OCI-LY1 (cell line): ENCODE measurements at regions not wholly inside any gene's neighbourhood (a gene's known extent, or its start where the extent isn't known, plus 50 kb on each side); places are given as distances from the start of the nearest gene placed in this dataset.

Experiments
- H2AFZ ChIP-seq: fragments of 200-600 bp; sonication (generic), shearing (Covaris generic); 2 replicates; pipeline ENCODE4 v1.6.0; 2014; ENCODE audit warnings: antibody characterized with exemption, mild to moderate bottlenecking, low read length
- H3F3A ChIP-seq: fragments of 200-600 bp; sonication (generic), shearing (Covaris generic); 2 replicates; pipeline ENCODE4 v1.6.0; 2014; ENCODE audit warnings: mild to moderate bottlenecking, antibody characterized with exemption, low read length, moderate library complexity; ENCODE audit not compliant: insufficient read depth
- H3K27ac ChIP-seq: fragments of 200-600 bp; sonication (generic); 2 replicates; pipeline ENCODE4 v1.5.1; 2014; ENCODE audit warnings: low read length, mixed run types, mild to moderate bottlenecking, low read depth; ENCODE audit not compliant: poor library complexity, severe bottlenecking
- H3K27me3 ChIP-seq: fragments of 200-600 bp; sonication (generic); 2 replicates; pipeline ENCODE4 v1.6.0; 2014; ENCODE audit warnings: antibody characterized with exemption, mild to moderate bottlenecking, low read length, moderate library complexity; ENCODE audit not compliant: insufficient read depth
- H3K36me3 ChIP-seq: fragments of 200-600 bp; sonication (generic); 2 replicates; pipeline ENCODE4 v1.6.1; 2014; ENCODE audit warnings: mild to moderate bottlenecking, antibody characterized with exemption, low read length, moderate library complexity, mixed read lengths; ENCODE audit not compliant: insufficient read depth
- H3K4me1 ChIP-seq: fragments of 200-600 bp; sonication (generic); 2 replicates; pipeline ENCODE4 v1.5.1; 2014; ENCODE audit warnings: mild to moderate bottlenecking, low read length, moderate library complexity; ENCODE audit not compliant: insufficient read depth, severe bottlenecking
- H3K4me2 ChIP-seq: fragments of 200-600 bp; sonication (generic), shearing (Covaris generic); 2 replicates; pipeline ENCODE4 v1.6.1; 2014; ENCODE audit warnings: low read length
- H3K4me3 ChIP-seq: fragments of 200-600 bp; sonication (generic); 2 replicates; pipeline ENCODE4 v1.5.1; 2014; ENCODE audit warnings: low read length, low read depth, mild to moderate bottlenecking, mixed read lengths; ENCODE audit not compliant: poor library complexity, severe bottlenecking
- H3K79me2 ChIP-seq: fragments of 200-600 bp; shearing (Covaris generic); 2 replicates; pipeline ENCODE4 v1.6.1; 2016; ENCODE audit warnings: mixed run types, low read length, mixed read lengths; ENCODE audit not compliant: insufficient read depth
- H3K9ac ChIP-seq: fragments of 200-600 bp; sonication (generic), shearing (Covaris generic); 2 replicates; pipeline ENCODE4 v1.6.1; 2014; ENCODE audit warnings: mild to moderate bottlenecking, low read length, mixed read lengths
- H3K9me2 ChIP-seq: fragments of 200-600 bp; sonication (generic), shearing (Covaris generic); 2 replicates; pipeline ENCODE4 v1.6.1; 2014; ENCODE audit warnings: low read depth, mild to moderate bottlenecking, low read length, mixed read lengths
- H3K9me3 ChIP-seq: fragments of 200-600 bp; shearing (Covaris generic); 2 replicates; pipeline ENCODE4 v1.6.1; 2014; ENCODE audit warnings: low read length, mixed read lengths
- H4K20me1 ChIP-seq: fragments of 200-600 bp; sonication (generic), shearing (Covaris generic); 2 replicates; pipeline ENCODE4 v1.6.0; 2016; ENCODE audit warnings: mild to moderate bottlenecking, low read length; ENCODE audit not compliant: insufficient read depth
- EZH2 ChIP-seq: fragments of 200-600 bp; sonication (generic), shearing (Covaris generic); IDR thresholded peaks from 2 replicates; pipeline ENCODE4 v1.8.0; 2017; ENCODE audit warnings: borderline replicate concordance, mixed run types, mild to moderate bottlenecking, antibody characterized with exemption, low read length, moderate library complexity, mixed read lengths
- TF ChIP-seq, protein P1 (sequence below): fragments of 200-600 bp; sonication (generic), shearing (Covaris generic); IDR thresholded peaks from 2 replicates; pipeline ENCODE4 v1.5.1; 2017; ENCODE audit warnings: mild to moderate bottlenecking, antibody characterized with exemption, low read length, moderate library complexity, mixed read lengths

DNA sequence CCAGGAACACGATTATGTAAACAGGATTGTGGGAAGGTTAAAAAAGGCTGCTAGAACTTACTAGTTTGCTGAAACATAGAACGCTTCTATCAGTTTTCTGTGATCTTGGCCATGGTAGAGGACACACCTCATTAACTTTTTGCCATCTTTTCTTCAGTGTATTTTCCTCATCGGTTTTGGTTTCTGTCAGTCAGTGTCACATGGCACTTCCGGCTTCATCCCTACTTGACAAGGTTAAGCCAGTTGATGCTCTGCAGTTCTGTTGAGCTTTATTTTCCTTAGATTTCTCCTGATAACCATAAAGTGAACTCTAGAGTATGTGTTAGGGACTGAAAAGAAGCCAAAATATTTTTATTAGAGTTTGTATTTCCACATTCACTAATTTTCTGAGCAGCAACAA, 147.5 kb downstream of the NDFIP2 start:
- no peaks in the 10 kb centered on the region for H3K36me3 ChIP-seq
- H3F3A ChIP-seq, result no peaks in the 10 kb centered on the region
- no peaks in the 10 kb centered on the region for H3K9me3 ChIP-seq
- H3K27ac ChIP-seq, result no peak overlapping the region
- no peaks in the 10 kb centered on the region for H3K4me1 ChIP-seq
- no peak overlapping the region for H3K9ac ChIP-seq
- TF ChIP-seq EZH2, result no peak
- TF ChIP-seq, protein P1, sequence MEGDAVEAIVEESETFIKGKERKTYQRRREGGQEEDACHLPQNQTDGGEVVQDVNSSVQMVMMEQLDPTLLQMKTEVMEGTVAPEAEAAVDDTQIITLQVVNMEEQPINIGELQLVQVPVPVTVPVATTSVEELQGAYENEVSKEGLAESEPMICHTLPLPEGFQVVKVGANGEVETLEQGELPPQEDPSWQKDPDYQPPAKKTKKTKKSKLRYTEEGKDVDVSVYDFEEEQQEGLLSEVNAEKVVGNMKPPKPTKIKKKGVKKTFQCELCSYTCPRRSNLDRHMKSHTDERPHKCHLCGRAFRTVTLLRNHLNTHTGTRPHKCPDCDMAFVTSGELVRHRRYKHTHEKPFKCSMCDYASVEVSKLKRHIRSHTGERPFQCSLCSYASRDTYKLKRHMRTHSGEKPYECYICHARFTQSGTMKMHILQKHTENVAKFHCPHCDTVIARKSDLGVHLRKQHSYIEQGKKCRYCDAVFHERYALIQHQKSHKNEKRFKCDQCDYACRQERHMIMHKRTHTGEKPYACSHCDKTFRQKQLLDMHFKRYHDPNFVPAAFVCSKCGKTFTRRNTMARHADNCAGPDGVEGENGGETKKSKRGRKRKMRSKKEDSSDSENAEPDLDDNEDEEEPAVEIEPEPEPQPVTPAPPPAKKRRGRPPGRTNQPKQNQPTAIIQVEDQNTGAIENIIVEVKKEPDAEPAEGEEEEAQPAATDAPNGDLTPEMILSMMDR, result no peak
- H4K20me1 ChIP-seq, result no peaks in the 10 kb centered on the region
- H3K4me3 ChIP-seq, result no peak overlapping the region
- H3K9me2 ChIP-seq, result no peaks in the 10 kb centered on the region
- no peak overlapping the region for H3K4me2 ChIP-seq
- no peaks in the 10 kb centered on the region for H3K27me3 ChIP-seq
- no peaks in the 10 kb centered on the region for H3K79me2 ChIP-seq
- no peak overlapping the region for H2AFZ ChIP-seq

DNA sequence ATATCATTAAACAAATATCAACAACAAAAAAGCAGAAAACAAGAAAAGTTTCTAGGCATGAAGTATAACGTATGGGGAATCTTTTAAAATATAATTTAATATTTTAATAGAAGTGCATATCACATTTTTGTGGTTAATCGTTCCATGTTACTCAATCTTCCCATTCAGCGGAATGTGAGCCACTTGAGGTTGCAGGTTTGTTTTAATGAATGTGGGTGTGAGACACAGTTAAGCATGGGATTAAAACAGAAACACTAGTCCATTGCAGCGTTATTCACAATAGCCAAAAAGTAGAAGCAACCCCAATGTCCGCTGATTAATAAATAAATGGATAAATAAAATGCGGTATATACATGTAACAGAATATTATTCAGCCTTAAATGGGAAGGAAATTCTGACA, 146.0 kb downstream of the NDFIP2 start:
- H3K79me2 ChIP-seq, result no peaks in the 10 kb centered on the region
- H3K36me3 ChIP-seq, result no peaks in the 10 kb centered on the region
- no peak for TF ChIP-seq EZH2
- TF ChIP-seq, protein P1, result no peak
- H3K4me3 ChIP-seq, result no peak overlapping the region
- no peaks in the 10 kb centered on the region for H3K9me3 ChIP-seq
- H3F3A ChIP-seq, result no peaks in the 10 kb centered on the region
- no peak overlapping the region for H2AFZ ChIP-seq
- H3K9ac ChIP-seq, result no peak overlapping the region
- no peaks in the 10 kb centered on the region for H4K20me1 ChIP-seq
- no peaks in the 10 kb centered on the region for H3K9me2 ChIP-seq
- no peaks in the 10 kb centered on the region for H3K4me1 ChIP-seq
- H3K27ac ChIP-seq, result no peak overlapping the region
- no peaks in the 10 kb centered on the region for H3K27me3 ChIP-seq
- no peak overlapping the region for H3K4me2 ChIP-seq

DNA sequence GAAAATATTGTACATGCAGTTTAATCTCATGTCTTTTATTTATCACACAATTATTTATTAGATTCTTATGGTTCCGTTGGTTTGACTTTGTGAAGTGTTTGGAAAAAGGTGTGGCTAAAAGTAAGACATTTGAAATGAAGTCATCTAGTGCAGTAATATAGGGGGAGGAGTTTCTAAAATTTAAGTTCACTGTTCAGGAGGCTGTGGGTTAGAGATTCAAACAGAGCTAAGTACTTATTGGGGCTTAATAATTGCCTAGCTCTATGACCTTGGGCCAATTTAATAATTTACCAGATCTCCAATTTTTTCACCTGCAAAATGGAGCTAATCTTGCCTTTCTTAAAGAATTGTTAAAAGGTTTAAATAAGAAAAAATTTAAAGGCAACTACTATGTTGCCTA, 144.6 kb downstream of the NDFIP2 start:
- Histone ChIP-seq H3K27me3 (no peaks in the 10 kb centered on the region), H3K4me2 (no peak overlapping the region), H2AFZ (no peak overlapping the region), H3F3A (no peaks in the 10 kb centered on the region), H4K20me1 (no peaks in the 10 kb centered on the region), H3K79me2 (no peaks in the 10 kb centered on the region), H3K9ac (no peak overlapping the region), H3K36me3 (no peaks in the 10 kb centered on the region), H3K27ac (no peak overlapping the region), H3K4me1 (no peaks in the 10 kb centered on the region), H3K9me3 (no peaks in the 10 kb centered on the region), H3K4me3 (no peak overlapping the region), H3K9me2 (no peaks in the 10 kb centered on the region)
- no peak for TF ChIP-seq EZH2
- TF ChIP-seq, protein P1, result no peak
